H1 (cell line): ENCODE measurements at regions not wholly inside any gene's neighbourhood (a gene's known extent, or its start where the extent isn't known, plus 50 kb on each side); places are given as distances from the start of the nearest gene placed in this dataset.

ENCODE experiments used
- CTCF ChIA-PET: fragments of 300-600 bp; sonication (Branson Sonifier 250); formaldehyde crosslinking; loops from one replicate; lab custom pipeline; 2021; ENCODE audit not compliant: partially characterized antibody; lab: Charles Lee
- POLR2A ChIA-PET: fragments of 300-600 bp; sonication (Branson Sonifier 250); formaldehyde crosslinking; loops from one replicate; lab custom pipeline; 2021; ENCODE audit warnings: inconsistent platforms; ENCODE audit not compliant: partially characterized antibody; lab: Charles Lee
- DNase-seq, 2 experiments: peaks; one replicate each; pipeline versions ENCODE4 v3.0.0 to v3.0.0-alpha.2; 2010 to 2022; ENCODE audit warnings: low spot score in 2 of 2, low read depth in 1 of 2, mixed read lengths in 1 of 2
- FAIRE-seq: peaks from 2 replicates; lab custom pipeline; 2011; peaks lifted over from hg19 to GRCh38; lab: Jason Lieb, UNC
- H2AFZ ChIP-seq: 2 replicates; pipeline ENCODE4 v1.8.1; 2012; ENCODE audit warnings: low read length, inconsistent platforms
- H2AK5ac ChIP-seq: 2 replicates; pipeline ENCODE4 v1.6.1; 2013; ENCODE audit warnings: low read depth, low read length
- H2BK120ac ChIP-seq: replicated peaks from 2 replicates; pipeline ENCODE3; 2013; ENCODE audit warnings: low read depth, low read length, inconsistent platforms
- H2BK12ac ChIP-seq: 2 replicates; pipeline ENCODE4 v1.6.1; 2013; ENCODE audit warnings: low read depth, low read length
- H2BK15ac ChIP-seq: 2 replicates; pipeline ENCODE4 v1.6.1; 2013; ENCODE audit warnings: low read length
- H2BK20ac ChIP-seq: 2 replicates; pipeline ENCODE4 v1.6.1; 2013; ENCODE audit warnings: low read length
- H2BK5ac ChIP-seq: 2 replicates; pipeline ENCODE4 v1.6.1; 2013; ENCODE audit warnings: low read depth, low read length
- H3K14ac ChIP-seq: 2 replicates; pipeline ENCODE4 v1.6.1; 2013; ENCODE audit warnings: inconsistent platforms; ENCODE audit not compliant: insufficient read length
- H3K18ac ChIP-seq: 2 replicates; pipeline ENCODE4 v1.6.1; 2013; ENCODE audit warnings: low read length; ENCODE audit errors: extremely low read depth
- H3K23ac ChIP-seq: 2 replicates; pipeline ENCODE4 v1.6.1; 2013; ENCODE audit warnings: inconsistent platforms; ENCODE audit not compliant: insufficient read length
- H3K23me2 ChIP-seq: 2 replicates; pipeline ENCODE4 v1.6.1; 2013; ENCODE audit warnings: low read depth, low read length
- H3K27ac ChIP-seq: 2 replicates; pipeline ENCODE4 v1.6.1; 2011; ENCODE audit warnings: low read depth, low read length, inconsistent platforms
- H3K27me3 ChIP-seq, 4 experiments: replicated peaks in 1 of 4; 1 replicate in 1 of 4; 2 replicates in 3 of 4; pipeline versions ENCODE4 v1.6.1 to v1.8.1; 2011 to 2013; ENCODE audit warnings: low read length in 3 of 4, mild to moderate bottlenecking in 3 of 4, inconsistent platforms in 2 of 4, mixed read lengths in 2 of 4, moderate library complexity in 1 of 4; ENCODE audit not compliant: control insufficient read depth in 3 of 4, insufficient read depth in 3 of 4; ENCODE audit errors: extremely low read depth in 1 of 4
- H3K36me3 ChIP-seq, 4 experiments: 2 replicates each; pipeline versions ENCODE4 v1.6.1 to v1.8.1; 2011 to 2013; ENCODE audit warnings: mild to moderate bottlenecking in 4 of 4, low read length in 3 of 4, moderate library complexity in 2 of 4, control low read depth in 1 of 4, inconsistent platforms in 1 of 4; ENCODE audit not compliant: insufficient read depth in 4 of 4, control insufficient read depth in 2 of 4
- H3K4ac ChIP-seq: replicated peaks from 2 replicates; pipeline ENCODE3; 2013; ENCODE audit warnings: low read length, low read depth, mixed read lengths, inconsistent platforms; ENCODE audit not compliant: insufficient read length
- H3K4me1 ChIP-seq, 4 experiments: replicated peaks in 1 of 4; 1 replicate in 1 of 4; 2 replicates in 3 of 4; pipeline versions ENCODE4 v1.6.1 to v1.8.1; 2011 to 2013; ENCODE audit warnings: low read length in 3 of 4, inconsistent platforms in 2 of 4, mixed read lengths in 1 of 4; ENCODE audit not compliant: insufficient read depth in 4 of 4, control insufficient read depth in 3 of 4
- H3K4me2 ChIP-seq, 2 experiments: 2 replicates each; pipeline versions ENCODE4 v1.6.1 to v1.8.1; 2011 to 2013; ENCODE audit warnings: low read depth in 2 of 2, low read length in 2 of 2, control low read depth in 1 of 2, inconsistent platforms in 1 of 2, mild to moderate bottlenecking in 1 of 2; ENCODE audit not compliant: insufficient read depth in 1 of 2
- H3K4me3 ChIP-seq, 4 experiments: fragments of 200-600, 300-600 bp in 1 of 4; sonication (generic), shearing (Covaris generic), sonication (Bioruptor Twin) in 1 of 4; 2 replicates each; pipeline versions ENCODE4 v1.5.1 to v1.8.1; 2011 to 2016; ENCODE audit warnings: low read length in 4 of 4, low read depth in 3 of 4, control low read depth in 2 of 4, inconsistent platforms in 2 of 4, mild to moderate bottlenecking in 2 of 4, mixed read lengths in 1 of 4, moderate library complexity in 1 of 4; ENCODE audit not compliant: insufficient read depth in 2 of 4; ENCODE audit errors: extremely low read depth in 1 of 4
- H3K56ac ChIP-seq: replicated peaks from 2 replicates; pipeline ENCODE3; 2013; ENCODE audit warnings: low read depth, mild to moderate bottlenecking, mixed read lengths, low read length, inconsistent platforms; ENCODE audit not compliant: insufficient read length
- H3K79me1 ChIP-seq: 2 replicates; pipeline ENCODE4 v1.6.1; 2013; ENCODE audit warnings: low read depth, low read length, control low read depth
- H3K79me2 ChIP-seq, 2 experiments: 2 replicates each; pipeline versions ENCODE4 v1.6.1 to v1.8.1; 2012 to 2013; ENCODE audit warnings: low read length in 2 of 2, mild to moderate bottlenecking in 2 of 2, inconsistent platforms in 1 of 2; ENCODE audit not compliant: insufficient read depth in 2 of 2, control insufficient read depth in 1 of 2
- H3K9ac ChIP-seq, 4 experiments: replicated peaks in 1 of 4; 1 replicate in 1 of 4; 2 replicates in 3 of 4; pipeline versions ENCODE4 v1.6.1 to v1.8.1; 2011 to 2013; ENCODE audit warnings: low read depth in 3 of 4, low read length in 3 of 4, control low read depth in 2 of 4, mild to moderate bottlenecking in 2 of 4, moderate library complexity in 2 of 4, inconsistent platforms in 1 of 4; ENCODE audit errors: extremely low read depth in 1 of 4
- H3K9me3 ChIP-seq, 2 experiments: 2 replicates each; pipeline versions ENCODE4 v1.6.1 to v1.8.1; 2012 to 2013; ENCODE audit warnings: mild to moderate bottlenecking in 2 of 2, moderate library complexity in 2 of 2, control low read depth in 1 of 2, inconsistent platforms in 1 of 2, low read depth in 1 of 2, low read length in 1 of 2, mixed read lengths in 1 of 2; ENCODE audit not compliant: insufficient read depth in 2 of 2
- H4K20me1 ChIP-seq, 2 experiments: replicated peaks in 1 of 2; 2 replicates each; pipeline versions ENCODE3 to v1.8.1; 2011 to 2013; ENCODE audit warnings: inconsistent platforms in 2 of 2, low read length in 2 of 2, mild to moderate bottlenecking in 1 of 2; ENCODE audit not compliant: insufficient read depth in 2 of 2, control insufficient read depth in 1 of 2
- H4K5ac ChIP-seq: 2 replicates; pipeline ENCODE4 v1.6.1; 2013; ENCODE audit warnings: low read length, low read depth, mixed read lengths, inconsistent platforms; ENCODE audit not compliant: insufficient read length
- H4K8ac ChIP-seq: 2 replicates; pipeline ENCODE4 v1.8.0; 2013; ENCODE audit warnings: mild to moderate bottlenecking, moderate library complexity, low read length, inconsistent platforms; ENCODE audit not compliant: insufficient read depth; ENCODE audit errors: extremely low read depth
- H4K91ac ChIP-seq: replicated peaks from 2 replicates; pipeline ENCODE3; 2013; ENCODE audit warnings: low read length, mixed read lengths, inconsistent platforms; ENCODE audit not compliant: insufficient read length
- WGBS, 2 experiments: shearing (Covaris generic) in 1 of 2; methylation state at CpG; one replicate each; pipeline versions ENCODE4 v1.1.6 to v1.1.7; 2013 to 2015; ENCODE audit warnings: low lambda C conversion rate in 2 of 2, mixed read lengths in 2 of 2, inconsistent platforms in 1 of 2, low coverage in 1 of 2, missing lambda C conversion rate in 1 of 2; ENCODE audit not compliant: insufficient replicate concordance in 2 of 2, insufficient coverage in 1 of 2, insufficient read length in 1 of 2; ENCODE audit errors: extremely low coverage in 1 of 2, missing lambda C conversion rate in 1 of 2; 5-methylcytosine and 5-hydroxymethylcytosine counted together

DNA sequence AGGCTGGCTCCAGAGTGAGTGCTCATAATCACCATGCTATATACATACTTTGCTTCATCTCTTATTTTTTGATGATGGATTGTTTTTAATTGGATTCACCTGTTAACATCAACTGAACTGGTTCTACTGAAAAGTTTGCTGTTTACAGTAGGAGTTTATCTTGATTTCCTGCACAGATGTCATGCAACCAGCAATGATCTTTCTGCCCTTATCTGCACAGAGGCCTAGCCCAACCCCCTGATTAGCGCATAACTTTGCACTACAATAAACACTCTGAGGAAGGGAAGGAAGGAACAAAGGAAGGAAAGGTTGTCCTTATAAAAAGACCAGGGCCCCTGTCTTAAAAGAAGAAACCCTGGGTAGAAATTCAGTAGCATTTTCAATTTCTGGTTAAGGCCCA lies 152.9 kb downstream of the RGS9 start:
- Histone ChIP-seq H3K79me2 (no peaks in the 10 kb centered on the region), H4K8ac (no peak overlapping the region), H3K4me1 (peaks cover 0 to 10% (median 7%) of the 10 kb centered on the region in 4 experiments; a peak in 5 of 7 replicates), H4K91ac (no peak overlapping the region), H2BK5ac (no peak overlapping the region), H3K14ac (no peak overlapping the region), H3K4me3 (no peak overlapping the region), H3K36me3 (no peaks in the 10 kb centered on the region), H3K4ac (no peak overlapping the region), H2BK120ac (no peak overlapping the region), H3K9me3 (no peaks in the 10 kb centered on the region), H2AK5ac (no peak overlapping the region), H2AFZ (no peak overlapping the region), H3K56ac (no peak overlapping the region), H3K79me1 (no peaks in the 10 kb centered on the region), H3K4me2 (peak overlapping the region in 1 of 2 experiments; percentile 22; a peak in 1 of 4 replicates), H3K27me3 (no peaks in the 10 kb centered on the region), H4K5ac (no peak overlapping the region), H3K27ac (no peak overlapping the region), H4K20me1 (no peaks in the 10 kb centered on the region), H3K18ac (no peak overlapping the region), H3K23me2 (no peaks in the 10 kb centered on the region), H3K9ac (no peak overlapping the region), H2BK12ac (no peak overlapping the region), H2BK20ac (no peak overlapping the region), H3K23ac (no peak overlapping the region), H2BK15ac (no peak overlapping the region)
- ChIA-PET POLR2A (no interaction called here), CTCF (interaction anchor here (1.3 to 3.4 kb wide), 2 partner anchors 12 to 59 kb away, joined by 3 to 20 read pairs; no protein-coding TSS in a partner anchor)
- FAIRE-seq (no peak), DNase-seq (no peak)
- WGBS, 2 experiments = 86% methylated on average over 1 of the region's 1 CpG; no CpG with 5 or more reads in 1 of the 2 experiments
